ENCODE measurements at regions not wholly inside any gene's neighbourhood (a gene's known extent, or its start where the extent isn't known, plus 50 kb on each side); places are given as distances from the start of the nearest gene placed in this dataset.

DNA sequence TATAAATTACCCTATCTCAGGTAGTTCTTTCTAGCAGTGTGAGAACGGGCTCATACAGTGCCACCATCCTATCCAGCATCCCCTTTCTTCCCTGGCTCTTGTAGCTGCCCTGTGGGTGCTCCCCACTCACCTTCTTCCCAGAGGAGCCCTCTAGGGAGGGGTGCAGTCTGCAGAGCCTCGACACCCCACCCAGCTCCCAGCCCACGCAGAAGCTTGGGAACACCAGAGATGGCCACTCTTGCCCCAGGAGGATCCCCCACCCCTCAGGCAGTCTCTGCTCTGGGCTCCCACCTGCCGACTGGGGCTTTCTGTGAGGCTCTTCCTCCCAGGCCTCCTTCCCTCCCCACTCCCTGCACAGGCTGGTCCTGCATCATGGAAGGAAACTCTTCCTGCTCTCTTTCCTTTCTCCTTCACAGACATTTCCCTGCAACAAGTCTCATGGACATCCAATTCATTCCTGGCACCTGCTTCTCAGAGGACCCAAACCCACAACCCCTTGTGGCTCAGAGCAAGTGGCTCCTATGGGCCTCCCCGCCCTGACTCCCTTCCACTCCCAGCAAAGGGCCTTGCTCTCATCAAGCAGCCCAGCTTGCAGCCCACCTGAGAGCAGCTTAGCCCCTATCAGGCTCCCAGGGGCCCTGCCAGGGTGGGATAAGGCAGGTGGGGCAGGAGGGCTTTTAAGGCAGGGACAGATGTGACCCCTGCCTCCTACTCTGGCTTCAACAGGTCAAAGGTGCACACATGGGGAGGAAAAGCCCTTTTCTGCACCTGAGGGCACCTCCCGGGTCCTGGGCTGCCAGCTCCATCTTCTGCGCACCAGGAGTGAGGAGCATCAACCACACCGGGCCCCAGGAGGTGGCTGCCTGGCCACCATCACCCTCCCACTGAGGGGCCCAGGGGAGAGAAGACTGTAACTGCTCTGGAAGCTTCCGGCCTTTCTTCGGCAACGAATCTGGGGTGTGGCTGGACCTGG lies 263.8 kb upstream of the TNRC6C start:
- no peak for DNase-seq

DNA sequence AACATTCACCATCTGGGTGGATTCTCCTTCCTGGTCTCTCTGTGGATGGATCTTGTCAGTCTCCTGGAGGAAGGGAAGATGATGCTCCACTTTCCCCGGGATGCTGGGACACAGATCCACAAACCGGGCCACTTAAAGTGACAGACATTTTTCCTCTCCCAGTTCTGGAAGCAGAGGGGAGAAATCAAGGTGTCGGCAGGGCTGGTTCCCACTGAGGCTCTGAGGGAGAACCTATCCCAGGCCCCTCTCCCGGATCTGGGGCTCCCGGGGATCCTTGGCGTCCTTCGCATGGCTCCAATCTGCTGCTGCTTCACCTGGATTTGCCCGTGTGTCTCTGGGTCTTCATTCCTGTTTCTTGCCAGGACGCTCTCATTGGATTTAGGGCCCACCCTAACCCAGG lies 263.1 kb upstream of the TNRC6C start:
- no peak for DNase-seq

DNA sequence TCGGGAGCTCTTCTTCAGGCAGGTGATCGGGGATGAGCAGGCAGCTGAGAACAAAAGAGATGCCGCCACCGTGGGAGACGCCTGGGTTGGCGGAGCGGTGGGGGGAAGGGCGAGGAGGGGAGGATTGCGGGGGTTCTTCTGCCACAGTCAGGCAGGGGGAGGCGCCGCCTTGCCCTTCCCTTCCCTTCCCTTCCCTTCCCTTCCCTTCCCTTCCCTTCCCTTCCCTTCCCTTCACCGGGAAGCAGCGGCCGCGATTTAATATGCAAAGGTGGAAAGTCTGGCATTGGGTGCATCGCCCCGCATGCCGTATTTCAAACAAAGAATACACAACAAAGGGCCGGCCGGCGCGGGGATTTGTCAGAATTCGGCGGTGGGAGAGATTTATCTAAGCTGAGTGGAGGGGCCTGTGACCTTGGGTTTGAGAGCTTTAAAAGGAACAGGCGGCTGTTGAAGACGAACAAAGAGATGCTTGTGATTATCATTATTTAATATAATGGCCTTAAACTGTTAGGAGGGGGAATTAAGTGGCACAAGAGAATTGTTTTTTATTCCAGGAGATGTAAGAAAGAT lies 262.3 kb upstream of the TNRC6C start:
- DNase-seq = no peak

DNA sequence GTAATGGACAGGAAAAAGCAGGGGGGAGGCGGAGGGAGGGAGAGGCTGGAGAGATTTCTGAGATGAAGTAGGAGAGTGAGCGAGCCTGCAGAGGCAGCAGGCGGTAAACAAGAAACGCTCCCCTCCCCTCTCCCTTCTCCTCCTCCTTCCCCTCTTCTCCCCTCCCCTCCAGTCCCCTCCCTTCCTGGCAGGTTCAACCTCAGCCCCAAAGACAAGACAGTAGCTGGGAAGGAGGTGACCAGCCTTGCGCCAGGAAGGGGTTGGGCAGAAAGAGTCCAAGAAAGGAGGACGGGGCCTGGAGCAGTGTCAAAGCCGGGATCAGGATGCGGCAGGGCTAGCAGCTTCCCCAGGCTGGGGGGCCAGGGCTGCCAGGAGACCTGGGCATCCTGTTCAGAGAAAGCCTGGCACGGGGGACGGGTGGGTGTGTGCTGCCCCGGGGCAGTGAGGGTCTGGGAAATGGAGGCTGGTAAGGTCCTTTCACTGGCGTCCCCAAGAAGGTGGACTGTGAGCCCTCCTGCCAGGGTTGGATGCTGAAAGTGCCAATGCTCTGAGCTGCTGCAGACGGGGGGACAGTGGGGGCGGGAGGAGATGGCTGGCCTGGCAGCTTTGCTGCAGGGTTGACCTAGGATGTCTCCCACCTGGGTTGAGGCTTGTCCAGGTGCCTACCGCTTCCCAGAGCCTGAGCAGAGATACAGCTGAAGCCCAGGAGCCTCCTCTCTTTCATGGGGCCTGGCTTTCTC lies 261.6 kb upstream of the TNRC6C start:
- peak; percentile 59 for DNase-seq

DNA sequence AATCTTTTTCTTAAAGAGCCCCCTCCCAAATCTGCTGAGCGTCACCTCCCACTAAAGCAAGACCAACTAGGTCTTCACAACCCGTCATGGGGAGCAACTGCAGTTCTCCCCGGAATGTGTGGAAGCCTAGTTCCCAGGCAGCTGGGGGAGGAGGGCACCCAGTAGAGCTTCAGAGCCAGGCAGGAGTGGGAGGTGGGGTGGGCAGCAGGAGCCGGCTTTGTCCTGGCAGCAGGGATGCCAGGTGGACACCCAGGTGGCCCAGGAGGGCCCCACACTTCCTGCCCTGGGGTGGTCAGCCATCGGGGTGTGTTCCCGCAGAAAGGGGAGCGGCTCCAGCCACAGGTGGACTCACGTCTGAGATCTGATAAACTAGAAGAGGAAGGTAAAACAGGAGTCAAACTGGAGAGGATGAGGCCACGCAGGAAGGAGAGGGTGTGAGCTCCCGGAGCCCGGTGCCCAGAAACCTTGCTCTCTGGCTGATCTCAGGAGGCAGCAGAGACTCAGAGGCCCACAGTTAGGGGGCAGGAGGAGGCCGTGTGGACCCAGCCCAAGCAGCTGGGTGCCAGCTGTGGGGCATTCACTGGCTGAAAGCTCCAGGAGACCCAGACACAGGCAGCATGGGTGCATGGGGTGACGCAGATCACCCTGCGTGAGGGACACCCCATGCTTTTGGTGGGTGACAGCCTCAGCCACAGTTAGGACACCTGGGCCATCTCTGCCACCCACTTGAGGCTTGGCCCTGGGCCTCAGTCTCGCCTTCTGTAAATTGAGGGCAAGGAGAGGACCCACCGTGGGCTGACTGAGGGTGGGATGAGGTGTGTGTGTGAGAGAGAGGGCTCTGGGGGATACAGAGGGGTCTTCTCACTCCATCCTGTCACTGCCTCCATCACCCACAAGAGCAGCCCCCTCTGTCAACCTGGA lies 260.8 kb upstream of the TNRC6C start:
- no peak for DNase-seq

DNA sequence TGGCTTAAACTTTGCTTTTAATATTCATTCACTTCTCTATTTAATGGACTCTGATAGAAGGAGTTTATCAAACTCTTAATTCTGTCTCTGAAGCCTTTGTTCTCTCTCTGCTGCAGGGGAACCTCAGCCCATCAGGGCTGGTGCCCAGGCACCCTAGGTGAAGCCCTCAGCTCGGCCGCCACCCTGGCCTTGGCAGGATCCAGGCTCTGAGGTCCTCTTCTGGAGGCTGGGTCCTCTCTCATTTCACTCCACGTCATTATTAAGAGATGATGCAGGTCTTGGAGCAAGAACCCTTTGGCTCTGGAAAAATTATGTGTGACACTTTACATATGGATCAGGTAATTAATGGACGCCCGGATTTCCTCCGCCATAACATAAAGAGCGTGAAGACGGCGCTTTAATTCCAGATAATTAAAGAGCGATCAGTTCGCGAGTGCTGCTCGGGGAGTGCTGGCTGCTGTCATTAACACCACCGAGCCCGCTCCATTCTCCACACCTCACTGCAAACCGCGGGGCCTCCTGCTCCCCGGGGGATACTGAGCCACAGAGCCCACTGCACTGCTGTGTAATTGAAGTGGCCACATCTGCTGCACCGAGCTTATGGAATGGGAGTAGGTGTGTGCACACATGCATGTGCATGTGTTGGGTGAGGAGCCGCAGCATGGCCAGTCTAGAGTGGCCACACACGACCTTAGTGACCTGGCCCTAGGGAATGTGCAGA lies 259.4 kb upstream of the TNRC6C start:
- DNase-seq = no peak

DNA sequence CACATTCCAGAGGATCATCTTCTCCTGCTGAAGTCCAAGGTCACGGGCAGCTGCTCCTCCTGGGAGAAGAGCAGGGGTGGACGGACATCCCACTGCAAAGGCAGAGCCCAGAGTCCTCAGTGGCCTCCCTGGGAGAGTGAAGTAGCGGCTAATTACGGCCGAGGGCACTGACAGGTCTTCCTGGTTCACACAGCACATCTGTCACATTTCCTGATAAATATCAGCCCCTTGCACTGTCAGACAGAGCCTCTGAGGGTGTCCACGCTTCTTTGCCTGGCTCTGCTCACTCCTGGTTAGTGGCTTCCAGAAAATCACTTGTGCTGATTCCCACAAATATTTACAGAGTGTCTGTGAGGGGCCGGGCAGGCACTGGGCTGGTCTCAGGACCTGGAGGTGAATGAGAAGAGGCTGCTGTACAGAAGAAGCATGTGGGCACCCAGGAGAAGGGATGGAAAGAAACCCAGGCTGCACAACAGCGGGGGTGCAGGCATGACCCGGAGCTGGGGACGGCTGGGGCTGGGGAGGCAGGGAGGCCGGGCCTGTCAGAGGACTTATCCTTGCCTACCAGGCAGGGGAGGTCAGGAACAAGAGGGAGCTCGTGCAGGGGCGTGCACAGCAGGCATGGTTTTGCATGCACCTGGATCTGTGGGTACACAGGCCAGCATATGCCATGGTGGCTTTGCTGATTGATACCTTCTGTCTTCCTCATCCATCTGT lies 258.2 kb upstream of the TNRC6C start:
- no peak for DNase-seq

DNA sequence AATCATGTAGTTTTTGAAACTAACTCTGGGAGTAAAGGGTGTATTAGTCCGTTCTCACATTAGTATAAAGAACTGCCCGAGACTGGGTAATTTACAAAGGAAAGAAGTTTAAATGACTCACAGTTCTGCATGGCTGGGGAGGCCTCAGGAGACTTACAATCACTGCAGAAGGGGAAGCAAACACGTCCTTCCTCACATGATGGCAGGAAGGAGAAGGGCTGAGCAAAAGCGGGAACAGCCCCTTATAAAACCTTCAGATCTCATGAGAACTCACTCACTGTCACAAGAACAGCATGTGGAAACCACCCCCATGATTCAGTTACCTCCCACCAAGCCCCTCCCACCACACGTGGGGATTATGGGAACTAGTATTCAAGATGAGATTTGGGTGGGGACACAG lies 256.5 kb upstream of the TNRC6C start:
- DNase-seq = no peak

DNA sequence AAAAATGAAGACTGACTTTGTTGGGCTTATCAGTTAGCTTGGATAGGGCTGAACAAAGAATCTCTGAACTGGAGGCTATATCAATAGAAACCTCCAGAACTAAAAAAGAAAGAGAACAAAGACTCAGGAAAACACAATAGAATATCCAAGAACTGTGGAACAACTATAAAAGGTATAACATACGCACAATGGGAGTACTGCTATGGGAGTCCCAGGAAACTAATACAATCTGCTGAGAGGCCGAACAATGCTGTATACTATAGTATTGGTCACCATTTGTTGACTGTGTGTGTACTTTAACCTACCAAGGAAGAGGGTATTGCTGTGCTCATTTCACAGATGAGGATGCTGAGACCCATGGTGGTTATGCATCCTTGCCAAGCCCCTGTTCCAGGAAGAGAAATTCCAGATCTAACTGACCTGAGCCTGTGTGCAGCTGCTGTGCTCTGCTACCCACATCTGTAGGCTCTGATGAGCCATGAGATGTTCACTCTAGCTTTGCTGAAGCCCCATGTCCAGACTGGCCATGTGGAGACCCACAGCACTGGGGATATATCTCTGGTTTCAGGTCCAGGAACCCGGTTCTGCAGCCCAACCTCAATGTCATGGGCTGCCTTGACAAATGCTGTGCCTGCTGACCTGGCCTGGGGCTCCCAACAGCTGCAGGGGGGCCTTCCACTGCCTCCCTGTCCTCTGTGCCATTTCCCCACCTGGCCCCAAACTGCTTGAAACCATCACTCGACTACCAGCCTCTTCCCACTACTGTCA lies 254.3 kb upstream of the TNRC6C start:
- DNase-seq = no peak

DNA sequence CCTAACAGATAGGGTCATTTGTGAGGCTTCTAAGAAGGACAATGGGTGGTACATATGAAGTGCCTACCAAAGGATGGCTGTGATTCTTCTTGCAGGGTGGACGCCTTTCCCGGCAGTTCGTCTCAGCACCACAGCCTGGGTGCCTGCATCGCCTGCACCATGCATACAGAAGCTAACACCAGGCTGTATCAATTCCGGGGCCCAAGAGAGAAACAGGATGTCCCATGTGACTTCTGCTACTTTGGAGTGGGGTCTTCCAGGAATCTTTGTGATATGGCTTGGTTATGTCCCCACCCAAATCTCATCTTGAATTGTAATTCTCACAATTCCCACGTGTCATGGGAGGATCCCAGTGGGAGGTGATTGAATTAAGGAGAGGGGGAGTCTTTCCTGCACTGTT lies 251.6 kb upstream of the TNRC6C start:
- DNase-seq = no peak

DNA sequence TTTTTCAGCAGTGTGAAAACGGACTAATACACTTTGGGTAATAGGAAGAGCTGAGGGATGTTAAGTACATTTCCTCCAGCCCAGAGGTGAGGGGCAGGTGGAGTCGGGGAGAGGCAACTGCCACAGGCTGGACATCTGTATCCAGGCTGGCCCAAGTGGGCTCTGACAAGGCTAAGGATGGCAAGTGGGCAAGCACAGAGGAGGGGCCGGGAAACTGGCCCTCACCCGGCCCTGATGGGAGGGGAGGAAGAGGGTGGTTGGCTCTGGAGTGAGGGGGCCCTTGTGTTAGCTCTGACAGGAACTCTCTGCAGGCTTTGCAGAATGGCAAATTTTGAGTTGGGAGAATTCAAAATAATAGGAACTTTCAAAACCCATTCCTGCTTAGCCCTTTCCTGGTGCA lies 251.0 kb upstream of the TNRC6C start:
- no peak for DNase-seq

DNA sequence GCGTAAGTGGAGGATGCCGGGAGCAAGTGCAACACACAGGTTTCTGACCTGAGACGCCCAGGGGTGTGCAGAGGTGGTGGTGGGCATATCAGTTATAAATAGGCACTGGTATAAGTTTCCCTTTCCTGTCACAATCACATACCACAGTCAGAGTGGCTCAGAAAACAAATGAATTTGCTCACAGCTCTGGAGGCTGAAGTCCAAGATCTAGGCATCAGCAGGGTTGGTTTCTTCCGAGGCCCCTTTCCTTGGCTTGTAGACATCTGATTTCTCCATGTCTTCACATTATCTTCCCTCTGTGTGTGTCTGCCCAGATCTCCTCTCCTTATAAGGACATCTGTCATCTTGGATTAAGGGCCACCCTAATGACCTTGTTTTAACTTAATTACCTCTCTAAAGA lies 250.5 kb upstream of the TNRC6C start:
- DNase-seq = no peak

DNA sequence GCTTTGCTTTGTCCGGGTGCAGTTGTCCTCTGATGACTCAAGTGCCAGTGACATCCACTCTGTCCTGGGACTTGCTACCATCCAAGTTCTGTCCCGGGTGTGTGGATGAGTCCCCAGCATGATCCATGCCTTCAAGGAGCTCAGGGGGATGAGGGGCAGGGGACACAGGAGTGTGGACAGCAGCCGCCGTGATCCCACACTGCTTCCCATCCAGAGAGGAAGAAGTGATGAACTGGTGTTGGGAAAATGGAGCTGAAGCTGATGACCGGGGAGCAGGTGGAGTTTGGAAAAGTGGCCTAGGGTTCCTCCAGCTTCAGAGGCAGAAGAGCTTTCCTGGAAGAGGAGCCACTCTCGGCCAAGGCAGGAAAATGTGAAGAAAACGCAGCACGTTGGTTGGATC lies 249.6 kb upstream of the TNRC6C start:
- DNase-seq = no peak

DNA sequence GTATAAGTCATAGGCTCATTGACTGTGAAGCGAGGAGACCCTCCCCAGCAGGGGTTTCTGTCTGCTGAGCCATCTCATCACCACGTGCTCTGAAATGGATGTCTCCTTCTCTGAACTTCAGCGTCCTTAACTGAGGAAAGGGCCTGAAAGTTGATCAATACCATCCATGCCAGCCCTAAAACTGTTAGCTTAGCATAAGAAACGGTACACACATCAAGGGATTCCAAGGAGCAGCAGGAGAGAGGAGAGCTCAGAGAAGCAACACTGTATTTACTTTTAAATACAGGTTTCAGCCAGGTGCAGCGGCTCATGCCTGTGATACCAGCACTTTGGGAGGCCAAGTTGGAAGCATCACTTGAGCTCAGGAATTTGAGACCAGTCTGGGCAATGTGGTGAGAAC lies 248.9 kb upstream of the TNRC6C start:
- DNase-seq = no peak

DNA sequence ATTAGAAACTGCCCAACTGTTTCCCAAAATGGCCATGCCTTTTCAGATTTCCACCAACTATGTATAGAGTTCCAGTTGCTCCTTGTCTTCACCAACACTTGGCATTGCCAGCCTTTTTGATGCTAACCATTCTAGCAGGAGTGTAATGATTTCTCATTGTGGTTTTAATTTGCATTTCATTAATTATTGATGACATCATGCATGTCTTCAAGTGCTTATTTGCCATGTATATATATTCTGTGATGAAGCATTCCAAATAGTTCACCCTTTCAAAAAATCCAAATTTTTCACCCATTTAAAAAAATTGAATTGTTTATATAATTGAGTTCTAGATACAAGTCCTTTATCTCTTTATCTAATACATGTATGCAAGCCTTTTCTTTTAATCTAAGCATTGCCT lies 245.9 kb upstream of the TNRC6C start:
- DNase-seq = no peak

DNA sequence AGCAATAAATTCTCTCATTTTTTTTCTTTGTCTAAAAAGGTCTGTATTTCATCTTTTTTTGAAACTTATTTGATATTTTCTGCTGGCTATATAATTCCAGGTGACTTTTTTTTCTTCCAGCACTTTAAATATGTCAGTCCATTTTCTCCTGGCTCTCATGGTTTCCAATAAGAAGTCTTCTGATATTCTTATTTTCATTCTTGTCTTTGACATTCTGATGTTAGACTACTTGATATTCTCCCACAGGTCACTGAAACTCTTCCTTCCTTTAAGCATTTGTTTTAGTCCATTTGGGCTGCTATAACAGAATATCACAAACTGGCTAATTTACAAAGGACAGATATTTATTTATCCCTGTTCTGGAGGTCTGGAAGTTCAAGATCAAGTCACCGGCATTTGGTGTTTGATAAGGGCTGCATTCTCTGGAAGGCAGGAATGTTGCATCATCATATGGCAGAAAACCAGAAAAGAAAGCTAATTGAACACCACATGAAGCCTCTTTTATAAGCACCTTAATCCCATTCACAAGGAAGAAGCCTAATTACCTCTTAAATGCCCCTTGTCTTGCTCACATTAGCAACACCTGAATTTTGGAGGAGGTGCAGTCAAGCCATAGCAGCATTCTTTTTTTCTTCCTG lies 242.1 kb upstream of the TNRC6C start:
- DNase-seq = no peak

DNA sequence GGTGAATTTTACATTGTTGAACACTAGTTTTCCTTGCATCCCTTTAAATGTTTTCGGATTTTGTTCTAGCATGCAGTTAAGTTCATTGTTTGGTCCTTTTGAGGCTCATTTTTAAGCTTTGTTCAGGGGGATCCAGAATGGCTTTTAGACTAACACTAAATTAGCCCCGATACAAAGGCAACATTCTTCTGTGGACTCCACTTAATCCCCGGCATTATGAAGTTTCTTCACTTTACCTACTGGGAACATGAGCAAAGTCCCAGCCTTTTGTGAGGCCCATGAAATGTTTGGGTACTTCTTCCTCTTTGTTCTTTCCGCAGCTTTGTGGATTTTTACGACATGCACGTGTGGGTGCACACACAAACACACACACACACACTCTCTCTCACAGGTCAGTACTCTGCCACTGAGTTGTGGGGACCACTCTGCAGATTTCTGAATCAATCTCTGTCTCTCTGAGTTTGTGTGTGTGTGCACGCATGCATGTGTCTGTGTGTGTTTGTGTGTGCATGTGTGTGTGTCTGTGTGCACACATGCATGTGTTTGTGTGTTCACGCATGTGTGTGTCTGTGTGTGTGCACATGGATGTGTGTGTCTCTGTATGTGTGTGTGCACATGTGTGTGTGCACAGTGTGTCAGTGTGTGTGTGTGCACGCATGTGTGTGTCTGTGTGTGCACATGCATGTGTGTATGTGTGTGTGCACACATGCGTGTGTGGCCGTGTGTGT lies 240.4 kb upstream of the TNRC6C start:
- DNase-seq = no peak

DNA sequence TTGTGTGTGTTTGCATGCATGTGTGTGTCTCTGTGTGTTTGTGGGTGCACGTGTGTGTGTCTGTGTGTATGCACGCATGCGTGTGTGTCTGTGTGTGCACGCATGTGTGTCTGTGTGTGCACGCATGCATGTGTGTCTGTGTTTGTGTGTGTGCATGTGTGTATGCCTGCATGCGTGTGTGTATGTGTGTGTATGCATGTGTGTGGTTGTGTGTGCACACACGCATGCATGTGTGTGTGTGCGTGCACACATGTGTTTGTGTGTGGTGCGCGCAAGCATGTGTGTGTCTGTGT lies 239.9 kb upstream of the TNRC6C start:
- DNase-seq = no peak

DNA sequence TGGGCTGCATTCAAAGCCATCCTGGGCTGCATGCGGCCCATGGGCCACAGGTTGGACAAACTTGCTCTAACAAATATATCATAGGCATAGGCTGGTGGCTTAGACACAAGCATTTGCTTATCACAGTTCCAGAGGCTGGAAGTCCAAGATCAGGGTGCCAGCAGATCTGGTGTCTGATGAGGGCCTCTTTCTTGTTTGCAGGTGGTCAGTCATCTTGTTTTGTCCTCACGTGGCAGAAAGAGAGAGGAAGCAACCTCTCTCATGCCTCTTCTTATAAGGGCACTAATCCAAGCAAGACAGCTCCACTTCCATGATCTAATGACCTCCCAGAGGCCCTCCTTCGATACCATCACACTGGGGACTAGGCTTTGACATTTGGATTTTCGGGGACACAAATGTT lies 238.7 kb upstream of the TNRC6C start:
- no peak for DNase-seq
